Panc1 (cell line): ENCODE measurements at regions not wholly inside any gene's neighbourhood (a gene's known extent, or its start where the extent isn't known, plus 50 kb on each side); places are given as distances from the start of the nearest gene placed in this dataset.

Source experiments
- ATAC-seq: fragments of 200-7000 bp; cut with Tn5 transposase; 2 replicates; pipeline ENCODE4 v1.9.1; 2020; ENCODE audit warnings: mild to moderate bottlenecking, moderate library complexity
- BruUV-seq: library from RNA; stranded (reverse); fragments of 400-500 nt; replicated peaks from 2 replicates; lab custom pipeline; 2021; lab: Mats Ljungman, UMichigan
- CTCF ChIA-PET: fragments of 300-600 bp; sonication (Branson Sonifier 250); formaldehyde crosslinking; loops from one replicate; lab custom pipeline; 2022; ENCODE audit warnings: antibody characterized with exemption; lab: Charles Lee
- POLR2A ChIA-PET: fragments of 300-600 bp; sonication (Branson Sonifier 250); formaldehyde crosslinking; loops from one replicate; lab custom pipeline; 2022; ENCODE audit warnings: antibody characterized with exemption; lab: Charles Lee
- DNase-seq: peaks from one replicate; pipeline ENCODE4 v3.0.0-alpha.2; 2010; ENCODE audit warnings: low read depth, low spot score
- H3K27ac ChIP-seq: 2 replicates; pipeline ENCODE4 v1.5.1; 2011; ENCODE audit warnings: mild to moderate bottlenecking, low read length, inconsistent platforms
- H3K27me3 ChIP-seq: fragments of 200-500 bp; sonication (Bioruptor generic); 2 replicates; pipeline ENCODE4 v1.6.0; 2014; ENCODE audit warnings: low read length, inconsistent platforms; ENCODE audit not compliant: control insufficient read depth, insufficient read depth
- H3K36me3 ChIP-seq: fragments of 200-500 bp; sonication (Bioruptor generic); 2 replicates; pipeline ENCODE4 v1.5.1; 2014; ENCODE audit warnings: inconsistent platforms, mild to moderate bottlenecking, low read length, moderate library complexity; ENCODE audit not compliant: control insufficient read depth, insufficient read depth
- H3K4me1 ChIP-seq: 2 replicates; pipeline ENCODE4 v1.5.1; 2011; ENCODE audit warnings: inconsistent platforms, mild to moderate bottlenecking, low read length, moderate library complexity; ENCODE audit not compliant: control insufficient read depth, insufficient read depth
- H3K4me3 ChIP-seq, 2 experiments: 2 replicates each; pipeline ENCODE4 v1.5.1; 2011 to 2012; ENCODE audit warnings: low read depth in 2 of 2, low read length in 2 of 2, mild to moderate bottlenecking in 2 of 2, inconsistent platforms in 1 of 2, moderate library complexity in 1 of 2
- H3K9me3 ChIP-seq: fragments of 200-500 bp; sonication (Bioruptor generic); 2 replicates; pipeline ENCODE4 v1.5.1; 2014; ENCODE audit warnings: low read depth, mild to moderate bottlenecking, inconsistent platforms, low read length, moderate library complexity; ENCODE audit not compliant: control insufficient read depth, insufficient read depth
- CTCF ChIP-seq: fragments of 450-650 bp; IDR thresholded peaks from 2 replicates; pipeline ENCODE4 v1.5.1; 2017; ENCODE audit warnings: mild to moderate bottlenecking
- POLR2AphosphoS5 ChIP-seq: IDR thresholded peaks from 2 replicates; pipeline ENCODE4 v1.6.1; 2012; ENCODE audit warnings: mild to moderate bottlenecking, low read depth, low read length, moderate library complexity
- REST ChIP-seq, 2 experiments: IDR thresholded peaks; 2 replicates each; pipeline ENCODE4 v1.6.1; 2011 to 2012; ENCODE audit warnings: low read depth in 2 of 2, control low read depth in 1 of 2, low read length in 1 of 2, mild to moderate bottlenecking in 1 of 2, moderate library complexity in 1 of 2; ENCODE audit not compliant: insufficient read depth in 1 of 2
- SIN3A ChIP-seq: IDR thresholded peaks from 2 replicates; pipeline ENCODE4 v1.6.1; 2012; ENCODE audit warnings: low read depth, mild to moderate bottlenecking, low read length, moderate library complexity, borderline replicate concordance; ENCODE audit not compliant: insufficient read depth
- TCF7L2 ChIP-seq: IDR thresholded peaks from 2 replicates; pipeline ENCODE4 v1.6.1; 2011; ENCODE audit warnings: mild to moderate bottlenecking, low read depth, low read length, inconsistent platforms
- in situ Hi-C: cut with HindIII; loops from 2 replicates; pipeline ENCODE4 v1.10.0; 2016; ENCODE audit warnings: low sequenced_read_pairs, low pct_unique_long_range_greater_than_20kb
- intact Hi-C: fragments of 100-400 bp; cut with micrococcal nuclease; formaldehyde crosslinking; loops from one replicate; pipeline ENCODE4 v1.10.0; 2022; ENCODE audit not compliant: unreplicated experiment

- ATAC-seq: no peak
- in situ Hi-C loops (no loop called here), intact Hi-C loops (no loop called here)
- POLR2A ChIA-PET: no interaction called here
- no peaks in the 10 kb centered on the region for H3K27me3 ChIP-seq
- no peak for TF ChIP-seq POLR2AphosphoS5
- no peak for TF ChIP-seq TCF7L2
- TF ChIP-seq SIN3A: no peak
- no peak for TF ChIP-seq CTCF
- no peak for TF ChIP-seq REST (IDR thresholded peaks at IDR 0.05; ENCODE audit: insufficient read depth in 1 of 2, low read depth in 2 of 2, low read length in 1 of 2)
- H3K9me3 ChIP-seq: no peaks in the 10 kb centered on the region
- no peak overlapping the region for H3K27ac ChIP-seq
- BruUV-seq: no TSS peak
- no peaks in the 10 kb centered on the region for H3K36me3 ChIP-seq
- H3K4me3 ChIP-seq: no peak overlapping the region
- DNase-seq: no peak
- CTCF ChIA-PET: no interaction called here
- H3K4me1 ChIP-seq: no peaks in the 10 kb centered on the region
Measured at GRCh38 chr12:93200291-93200917, 177.3 kb upstream of the NUDT4 start.

- CTCF ChIA-PET: no interaction called here
- no peak for ATAC-seq
- Histone ChIP-seq H3K4me1 (no peaks in the 10 kb centered on the region), H3K27me3 (no peaks in the 10 kb centered on the region), H3K36me3 (no peaks in the 10 kb centered on the region), H3K9me3 (no peaks in the 10 kb centered on the region), H3K4me3 (no peak overlapping the region), H3K27ac (no peak overlapping the region)
- DNase-seq: no peak
- in situ Hi-C loops: no loop called here
- POLR2A ChIA-PET: no interaction called here
- no TSS peak for BruUV-seq
- TF ChIP-seq POLR2AphosphoS5: no peak
- no peak for TF ChIP-seq SIN3A
- TF ChIP-seq CTCF: no peak
- TF ChIP-seq TCF7L2: no peak
- no peak for TF ChIP-seq REST (IDR thresholded peaks at IDR 0.05; ENCODE audit: insufficient read depth in 1 of 2, low read depth in 2 of 2, low read length in 1 of 2)
- intact Hi-C loops: no loop called here
Measured at GRCh38 chr12:93201990-93202389, 175.7 kb upstream of the NUDT4 start.
